H1 (cell line): ENCODE measurements at regions not wholly inside any gene's neighbourhood (a gene's known extent, or its start where the extent isn't known, plus 50 kb on each side); places are given as distances from the start of the nearest gene placed in this dataset.

Source experiments
- CTCF ChIP-seq, 3 experiments: IDR thresholded peaks; 1 replicate in 2 of 3; 2 replicates in 1 of 3; pipeline versions ENCODE4 v1.5.1 to v1.6.1; 2011; ENCODE audit warnings: low read length in 3 of 3, mild to moderate bottlenecking in 3 of 3, inconsistent platforms in 2 of 3, low read depth in 1 of 3, moderate library complexity in 1 of 3; ENCODE audit not compliant: insufficient read depth in 1 of 3; ENCODE audit errors: control extremely low read depth in 1 of 3
- EZH2 ChIP-seq: fragments of 200-600 bp; sonication (generic); IDR thresholded peaks from 2 replicates; pipeline ENCODE4 v1.7.1; 2012; ENCODE audit warnings: low read depth, mild to moderate bottlenecking, moderate library complexity, low read length, inconsistent platforms; ENCODE audit not compliant: severe bottlenecking
- POLR2A ChIP-seq, 2 experiments: IDR thresholded peaks; 1 replicate in 1 of 2; 2 replicates in 1 of 2; pipeline ENCODE4 v1.6.1; 2011; ENCODE audit warnings: low read depth in 2 of 2, low read length in 2 of 2, mild to moderate bottlenecking in 2 of 2; ENCODE audit errors: control extremely low read depth in 1 of 2
- SP4 ChIP-seq: IDR thresholded peaks from 2 replicates; pipeline ENCODE4 v1.6.1; 2012; ENCODE audit warnings: low read length, inconsistent platforms

GRCh38 chr1:63723602-63724001, 50.2 kb upstream of the ROR1 start:
- TF ChIP-seq SP4 = no peak
- no peak for TF ChIP-seq CTCF (IDR thresholded peaks at IDR 0.05; ENCODE audit: control extremely low read depth in 1 of 3, insufficient read depth in 1 of 3, low read depth in 1 of 3, low read length in 3 of 3)
- TF ChIP-seq EZH2 = no peak
- no peak for TF ChIP-seq POLR2A (IDR thresholded peaks at IDR 0.05; ENCODE audit: control extremely low read depth in 1 of 2, low read depth in 2 of 2, low read length in 2 of 2)
